Mesendoderm (in vitro differentiated cells): ENCODE measurements at regions not wholly inside any gene's neighbourhood (a gene's known extent, or its start where the extent isn't known, plus 50 kb on each side); places are given as distances from the start of the nearest gene placed in this dataset.
"Not testable (repeated sequence)": the region's sequence is repeated elsewhere in the genome, so short reads cannot be mapped to it uniquely, and the experiment has no call there.

ENCODE experiments used
- DNase-seq: peaks from one replicate; pipeline ENCODE4 v3.0.0; 2013
- H2AK5ac ChIP-seq: 2 replicates; pipeline ENCODE4 v1.6.1; 2013; ENCODE audit warnings: low read length, inconsistent platforms
- H2BK120ac ChIP-seq: 2 replicates; pipeline ENCODE4 v1.6.1; 2013; ENCODE audit warnings: low read depth, mild to moderate bottlenecking, low read length, moderate library complexity, mixed read lengths
- H2BK15ac ChIP-seq: replicated peaks from 2 replicates; pipeline ENCODE4 v1.6.1; 2013; ENCODE audit warnings: low read depth, mild to moderate bottlenecking, moderate library complexity
- H2BK5ac ChIP-seq: 2 replicates; pipeline ENCODE4 v1.6.1; 2013; ENCODE audit warnings: low read length, inconsistent platforms
- H3K18ac ChIP-seq: 2 replicates; pipeline ENCODE4 v1.6.1; 2013; ENCODE audit warnings: mild to moderate bottlenecking, low read length, mixed read lengths
- H3K23ac ChIP-seq: one replicate; pipeline ENCODE4 v1.6.1; 2013; ENCODE audit warnings: low read length
- H3K27ac ChIP-seq: 2 replicates; pipeline ENCODE4 v1.5.1; 2013; ENCODE audit warnings: low read depth, mild to moderate bottlenecking, inconsistent platforms, low read length, moderate library complexity
- H3K27me3 ChIP-seq: 2 replicates; pipeline ENCODE4 v1.6.1; 2013; ENCODE audit warnings: low read length, control low read depth, mild to moderate bottlenecking, inconsistent platforms; ENCODE audit not compliant: insufficient read depth, poor library complexity
- H3K36me3 ChIP-seq: 2 replicates; pipeline ENCODE4 v1.6.1; 2013; ENCODE audit warnings: low read length, inconsistent platforms; ENCODE audit not compliant: control insufficient read depth, insufficient read depth
- H3K4ac ChIP-seq: one replicate; pipeline ENCODE4 v1.6.1; 2013; ENCODE audit warnings: low read depth, mild to moderate bottlenecking, low read length, moderate library complexity
- H3K4me1 ChIP-seq: 2 replicates; pipeline ENCODE4 v1.6.1; 2013; ENCODE audit warnings: low read depth, low read length, inconsistent platforms; ENCODE audit not compliant: control insufficient read depth
- H3K4me2 ChIP-seq: 2 replicates; pipeline ENCODE4 v1.6.1; 2013; ENCODE audit warnings: low read length
- H3K4me3 ChIP-seq: 2 replicates; pipeline ENCODE4 v1.5.1; 2013; ENCODE audit warnings: mild to moderate bottlenecking, low read length
- H3K56ac ChIP-seq: one replicate; pipeline ENCODE4 v1.6.1; 2013; ENCODE audit warnings: low read length
- H3K79me1 ChIP-seq: 2 replicates; pipeline ENCODE4 v1.6.1; 2013; ENCODE audit warnings: low read length, inconsistent platforms
- H3K79me2 ChIP-seq: 2 replicates; pipeline ENCODE4 v1.6.1; 2013; ENCODE audit warnings: mild to moderate bottlenecking, low read length; ENCODE audit not compliant: control insufficient read depth, insufficient read depth
- H3K9ac ChIP-seq: 2 replicates; pipeline ENCODE4 v1.6.1; 2013; ENCODE audit warnings: low read length, inconsistent platforms
- H4K5ac ChIP-seq: one replicate; pipeline ENCODE4 v1.6.1; 2013; ENCODE audit warnings: low read length
- H4K8ac ChIP-seq: one replicate; pipeline ENCODE4 v1.6.1; 2013; ENCODE audit warnings: low read depth, mild to moderate bottlenecking, control low read depth, low read length, moderate library complexity
- WGBS: extraction: QIAGEN DNeasy Blood & Tissue Kit; methylation state at CpG from one replicate; pipeline ENCODE4 v1.1.7; 2013; ENCODE audit warnings: low lambda C conversion rate, missing lambda C conversion rate; ENCODE audit not compliant: insufficient coverage; ENCODE audit errors: extremely low coverage; 5-methylcytosine and 5-hydroxymethylcytosine counted together

DNA sequence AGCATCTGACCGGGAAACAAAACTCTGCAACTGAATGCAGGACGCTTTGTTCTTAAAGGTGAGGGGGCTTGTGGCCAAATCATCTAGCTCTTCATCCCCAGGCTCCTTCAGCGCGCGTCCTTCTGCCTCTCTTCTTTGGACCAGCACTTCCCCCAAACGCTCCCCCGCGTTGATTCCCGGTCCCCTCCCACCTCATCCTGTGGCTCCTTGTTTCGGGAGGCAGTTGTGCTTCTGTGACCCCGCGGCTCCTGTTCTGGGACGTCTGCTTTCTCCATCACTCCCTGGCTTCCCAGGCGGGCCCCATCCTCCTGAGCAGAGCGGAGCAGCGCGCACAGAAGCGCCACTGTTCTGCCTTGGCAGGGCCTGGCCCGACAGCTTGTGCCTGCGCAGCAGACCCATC is 109.7 kb upstream of the ZNG1E start:
- not testable (repeated sequence) for H3K56ac ChIP-seq, H3K79me2 ChIP-seq, H3K18ac ChIP-seq, H3K36me3 ChIP-seq, H3K4me3 ChIP-seq, H2BK15ac ChIP-seq, DNase-seq, H3K23ac ChIP-seq, H4K5ac ChIP-seq, H3K4me2 ChIP-seq, H3K4ac ChIP-seq, H3K27ac ChIP-seq, H3K27me3 ChIP-seq, H4K8ac ChIP-seq, H2BK5ac ChIP-seq, H2AK5ac ChIP-seq, H2BK120ac ChIP-seq, H3K79me1 ChIP-seq, H3K9ac ChIP-seq, H3K4me1 ChIP-seq
- WGBS: no CpG with 5 or more reads among the region's 20 CpGs

DNA sequence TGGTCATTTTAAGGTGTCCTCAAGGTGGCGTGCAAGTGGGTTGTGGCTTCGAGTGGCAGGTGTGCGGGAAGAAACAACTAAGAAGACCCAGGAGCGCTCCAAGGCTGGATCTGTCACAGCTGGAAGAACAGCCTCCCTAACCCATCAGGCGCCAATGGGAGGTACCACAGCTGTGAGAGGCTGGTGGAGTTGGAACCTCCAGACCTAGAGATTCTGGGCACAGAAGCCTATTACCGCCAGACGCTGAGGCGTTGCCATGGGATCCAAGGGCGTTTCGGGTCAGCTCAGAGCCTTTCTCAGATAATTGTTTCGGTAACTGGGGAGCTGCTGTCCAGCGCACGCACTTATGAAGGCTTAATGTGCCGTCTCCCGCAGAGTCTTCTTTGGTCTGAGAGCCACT is 156.7 kb upstream of the ZNG1E start:
- H2AK5ac ChIP-seq, H3K23ac ChIP-seq, H3K79me2 ChIP-seq, H3K18ac ChIP-seq, H3K4me2 ChIP-seq, H2BK15ac ChIP-seq, H4K5ac ChIP-seq, H3K36me3 ChIP-seq, H3K27ac ChIP-seq, DNase-seq, H2BK120ac ChIP-seq, H3K4me3 ChIP-seq, H3K27me3 ChIP-seq, H3K56ac ChIP-seq, H4K8ac ChIP-seq, H3K4ac ChIP-seq, H2BK5ac ChIP-seq, H3K4me1 ChIP-seq, H3K79me1 ChIP-seq, H3K9ac ChIP-seq: not testable (repeated sequence)
- WGBS: no CpG with 5 or more reads among the region's 15 CpGs

DNA sequence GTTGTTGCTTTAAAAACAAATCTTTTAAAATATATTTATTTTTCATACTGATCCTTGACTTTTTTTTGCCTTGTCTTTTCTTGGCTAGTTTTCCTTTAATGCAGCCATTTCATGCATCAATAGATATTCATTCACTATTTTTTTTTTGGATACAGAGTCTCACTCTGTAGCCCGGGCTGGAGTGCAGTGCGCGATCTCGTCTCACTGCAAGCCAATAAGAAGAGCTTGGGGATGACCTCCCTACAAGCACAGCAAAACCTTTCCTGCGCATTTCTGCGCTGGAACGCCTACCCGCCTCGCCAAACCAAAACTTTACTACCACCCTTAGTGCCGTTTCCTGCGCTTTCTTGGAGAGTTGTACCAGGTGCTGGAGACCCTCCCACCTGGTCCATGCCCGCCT is 161.3 kb upstream of the ZNG1E start:
- H3K27ac ChIP-seq, H3K4me3 ChIP-seq, H2BK5ac ChIP-seq, H2AK5ac ChIP-seq, H3K36me3 ChIP-seq, H3K27me3 ChIP-seq, H3K4me1 ChIP-seq, H3K4ac ChIP-seq, H3K9ac ChIP-seq, H2BK15ac ChIP-seq, H3K56ac ChIP-seq, H3K23ac ChIP-seq, H3K18ac ChIP-seq, DNase-seq, H3K79me2 ChIP-seq, H3K79me1 ChIP-seq, H4K5ac ChIP-seq, H3K4me2 ChIP-seq, H4K8ac ChIP-seq, H2BK120ac ChIP-seq: not testable (repeated sequence)
- no CpG with 5 or more reads among the region's 12 CpGs for WGBS

DNA sequence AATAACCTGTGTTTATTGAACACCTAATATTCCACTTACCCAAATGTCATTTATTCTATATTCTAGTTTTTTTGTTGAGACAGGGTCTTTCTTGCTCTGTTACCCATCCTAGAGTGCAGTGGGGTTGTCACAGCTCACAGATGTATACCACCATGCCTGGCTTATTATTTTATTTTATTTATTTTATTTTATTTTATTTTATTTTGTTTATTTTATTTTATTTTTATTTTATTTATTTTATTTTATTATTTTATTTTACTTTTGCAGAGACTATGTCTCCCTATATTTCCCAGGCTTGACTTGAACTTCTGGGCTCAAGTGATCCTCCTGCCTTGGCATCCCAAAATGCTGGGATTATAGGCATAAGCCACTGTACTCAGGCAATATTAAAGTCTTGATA is 167.8 kb upstream of the ZNG1E start:
- H3K27me3 ChIP-seq, H3K36me3 ChIP-seq, H4K8ac ChIP-seq, H3K56ac ChIP-seq, H2BK15ac ChIP-seq, H3K79me1 ChIP-seq, H3K79me2 ChIP-seq, H3K4ac ChIP-seq, H3K4me1 ChIP-seq, H2BK120ac ChIP-seq, H4K5ac ChIP-seq, H3K4me3 ChIP-seq, H2BK5ac ChIP-seq, H3K9ac ChIP-seq, H3K27ac ChIP-seq, H3K4me2 ChIP-seq, H3K18ac ChIP-seq, H2AK5ac ChIP-seq, DNase-seq, H3K23ac ChIP-seq: not testable (repeated sequence)

DNA sequence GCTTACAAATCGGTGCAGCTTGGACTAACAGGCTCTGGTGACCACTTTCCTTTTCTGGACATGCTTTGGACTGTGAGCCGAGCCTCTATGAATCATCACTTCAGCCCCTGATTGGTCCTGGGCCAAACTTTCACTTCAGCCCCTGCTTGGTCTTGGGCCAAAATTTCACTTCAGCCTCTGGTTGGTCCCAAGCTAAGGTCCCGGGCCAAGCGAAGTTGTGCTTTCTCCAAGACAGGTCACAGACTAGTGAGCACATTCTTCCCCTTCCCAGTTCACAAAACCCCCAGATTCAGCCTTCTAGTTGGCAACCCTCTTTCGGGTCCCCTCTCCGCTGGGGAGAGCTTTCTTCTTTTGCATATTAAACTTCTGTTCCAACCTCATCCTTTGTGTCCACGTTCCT is 171.0 kb upstream of the ZNG1E start:
- H2BK5ac ChIP-seq, H3K27me3 ChIP-seq, H4K8ac ChIP-seq, H3K27ac ChIP-seq, H3K4ac ChIP-seq, H3K79me1 ChIP-seq, H3K79me2 ChIP-seq, H3K4me3 ChIP-seq, DNase-seq, H3K9ac ChIP-seq, H2BK120ac ChIP-seq, H3K18ac ChIP-seq, H3K4me2 ChIP-seq, H3K36me3 ChIP-seq, H2AK5ac ChIP-seq, H3K23ac ChIP-seq, H3K4me1 ChIP-seq, H3K56ac ChIP-seq, H4K5ac ChIP-seq, H2BK15ac ChIP-seq: not testable (repeated sequence)
- WGBS: no CpG with 5 or more reads among the region's 7 CpGs

DNA sequence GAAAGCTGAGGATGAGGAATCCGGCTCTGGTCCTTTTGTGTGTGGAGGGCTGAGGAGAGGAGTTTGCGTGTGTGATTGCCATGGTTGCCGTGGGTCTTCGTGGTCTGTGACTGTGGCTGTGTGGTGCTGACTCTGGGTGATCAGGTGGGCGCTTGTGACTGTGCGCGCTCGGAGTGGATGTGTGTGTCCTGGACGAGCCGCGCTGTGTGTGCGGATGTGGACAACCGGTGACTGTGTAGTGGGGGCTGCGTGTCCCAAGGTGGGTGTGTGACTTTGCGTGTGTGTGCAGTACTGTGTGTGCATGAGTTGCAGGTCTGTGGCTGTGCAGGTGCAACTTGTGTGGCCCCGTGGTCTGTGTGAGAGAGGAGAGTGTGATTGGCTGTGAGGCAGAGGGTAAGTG is 172.0 kb upstream of the ZNG1E start:
- no CpG with 5 or more reads among the region's 16 CpGs for WGBS
- not testable (repeated sequence) for H3K4me3 ChIP-seq, H3K4me2 ChIP-seq, H3K56ac ChIP-seq, H3K79me2 ChIP-seq, H2BK120ac ChIP-seq, H3K23ac ChIP-seq, H3K79me1 ChIP-seq, H2AK5ac ChIP-seq, H3K36me3 ChIP-seq, H4K5ac ChIP-seq, H2BK15ac ChIP-seq, H4K8ac ChIP-seq, H3K18ac ChIP-seq, DNase-seq, H3K4ac ChIP-seq, H3K4me1 ChIP-seq, H3K27me3 ChIP-seq, H2BK5ac ChIP-seq, H3K9ac ChIP-seq, H3K27ac ChIP-seq
